ENCODE measurements at regions not wholly inside any gene's neighbourhood (a gene's known extent, or its start where the extent isn't known, plus 50 kb on each side); places are given as distances from the start of the nearest gene placed in this dataset.
"Not testable (repeated sequence)": the region's sequence is repeated elsewhere in the genome, so short reads cannot be mapped to it uniquely, and the experiment has no call there.

GRCh38 chrX:68994135-68994890 is 165.5 kb downstream of the EFNB1 start:
- no peak for DNase-seq

DNA sequence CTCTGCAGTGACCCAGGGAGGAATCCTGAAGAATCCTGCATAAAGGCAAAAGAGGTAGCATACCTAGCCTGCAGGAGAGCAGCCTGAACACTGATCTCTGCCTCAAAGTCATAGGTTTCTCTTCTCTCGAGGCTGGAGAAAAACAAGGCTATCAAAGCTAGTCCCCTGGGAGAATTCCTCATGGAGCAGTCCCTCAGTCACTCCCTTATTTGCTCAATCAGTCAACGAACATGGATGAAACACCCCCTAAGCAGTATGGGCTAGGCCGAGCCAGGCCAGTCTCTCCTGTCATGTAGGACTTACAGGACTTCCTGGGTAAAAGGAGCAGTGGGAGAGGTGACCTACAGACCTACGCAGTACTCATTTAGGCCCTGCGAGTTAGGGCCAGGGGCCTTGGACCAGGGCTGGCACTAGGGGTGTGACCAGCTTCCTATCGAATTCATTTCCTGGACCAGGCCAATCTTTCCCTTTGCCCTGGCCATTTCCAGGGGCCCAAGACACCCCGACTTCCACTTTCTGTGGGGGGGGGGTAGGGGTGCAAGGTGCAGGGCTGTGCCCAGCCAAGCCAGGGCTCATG is 164.1 kb downstream of the EFNB1 start:
- DNase-seq = no peak

GRCh38 chrX:68991691-68992345 is 163.0 kb downstream of the EFNB1 start:
- no peak for DNase-seq

- no peak for DNase-seq
Measured at GRCh38 chrX:68990948-68991347, 162.1 kb downstream of the EFNB1 start.

DNA sequence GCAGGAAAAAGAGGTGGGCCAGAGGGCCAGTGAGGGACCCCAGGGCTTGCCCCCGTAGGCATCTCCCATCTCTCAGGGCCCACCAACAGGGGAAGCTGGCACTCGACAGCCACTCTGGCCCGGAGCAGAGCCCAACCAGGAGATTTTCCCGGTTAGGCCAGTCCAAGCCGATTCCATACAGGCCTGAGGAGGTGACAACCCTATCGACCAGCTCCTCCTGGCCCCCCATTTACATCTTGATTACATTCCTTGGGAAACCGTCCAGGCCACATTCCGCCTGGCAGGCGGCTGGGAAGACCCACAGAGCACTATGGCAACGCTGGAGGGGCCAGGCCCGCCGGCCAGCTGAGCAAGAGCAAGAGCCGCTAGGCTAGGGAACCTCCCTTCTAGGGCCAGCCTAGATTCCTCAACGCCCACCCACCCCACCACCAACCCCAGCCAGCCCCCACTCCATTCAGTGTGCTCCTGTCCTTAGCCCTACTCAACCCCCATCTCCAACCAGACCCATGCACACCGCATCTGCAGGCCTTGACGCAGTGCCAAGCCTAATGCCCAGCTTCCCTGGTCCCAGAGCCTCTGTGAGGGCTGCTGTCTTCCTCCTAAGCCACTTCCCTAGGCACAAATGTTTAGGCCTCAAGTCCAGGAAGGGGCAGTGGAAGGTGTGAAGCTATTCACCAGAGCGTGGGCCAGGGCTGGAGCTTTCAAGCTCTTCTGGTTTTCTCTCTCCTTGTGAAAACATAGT is 161.2 kb downstream of the EFNB1 start:
- no peak for DNase-seq

DNA sequence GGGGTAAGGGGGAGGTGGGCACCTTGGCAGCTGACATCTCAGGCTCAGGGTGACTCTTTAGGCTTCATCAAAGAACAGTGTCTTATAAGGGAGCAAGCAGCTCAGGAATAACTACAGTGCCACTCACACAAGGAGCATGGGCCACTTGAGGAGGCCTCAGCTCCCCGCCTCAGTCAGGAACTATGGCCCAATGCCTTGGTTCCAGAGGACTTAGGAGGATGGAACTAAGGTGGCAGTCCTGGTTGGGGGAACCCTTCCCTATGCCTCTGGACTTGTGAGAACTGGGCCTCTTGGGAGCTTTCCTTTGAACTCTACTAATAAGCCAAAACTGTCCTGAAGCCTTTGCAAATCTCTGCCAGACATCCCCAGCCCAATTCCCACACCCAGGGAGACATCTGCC is 160.6 kb downstream of the EFNB1 start:
- no peak for DNase-seq

GRCh38 chrX:68988865-68989264 is 160.0 kb downstream of the EFNB1 start:
- DNase-seq = no peak

- no peak for DNase-seq
Measured at GRCh38 chrX:68985135-68985755, 156.4 kb downstream of the EFNB1 start.

- DNase-seq = no peak
Measured at GRCh38 chrX:68983004-68983857, 154.4 kb downstream of the EFNB1 start.

DNA sequence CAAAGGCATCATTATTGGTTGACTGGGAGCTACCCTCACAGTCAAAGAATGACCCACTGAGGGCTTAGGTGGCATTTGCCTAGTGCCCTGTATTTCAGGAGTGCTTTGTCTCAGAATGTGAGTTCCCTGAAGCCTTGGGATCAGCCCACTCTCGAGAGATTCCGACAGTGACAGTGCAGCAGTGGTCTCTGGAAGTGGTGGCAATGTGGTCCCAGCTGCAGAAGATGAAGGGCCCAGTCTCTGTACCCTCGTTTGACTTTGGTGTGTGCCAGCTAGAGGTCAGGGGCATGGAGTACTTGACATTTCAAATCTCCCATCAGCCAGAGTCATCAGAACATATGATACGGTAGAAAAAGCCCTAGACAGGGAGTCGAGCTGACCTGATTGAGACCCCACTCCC is 153.7 kb downstream of the EFNB1 start:
- DNase-seq = no peak

DNA sequence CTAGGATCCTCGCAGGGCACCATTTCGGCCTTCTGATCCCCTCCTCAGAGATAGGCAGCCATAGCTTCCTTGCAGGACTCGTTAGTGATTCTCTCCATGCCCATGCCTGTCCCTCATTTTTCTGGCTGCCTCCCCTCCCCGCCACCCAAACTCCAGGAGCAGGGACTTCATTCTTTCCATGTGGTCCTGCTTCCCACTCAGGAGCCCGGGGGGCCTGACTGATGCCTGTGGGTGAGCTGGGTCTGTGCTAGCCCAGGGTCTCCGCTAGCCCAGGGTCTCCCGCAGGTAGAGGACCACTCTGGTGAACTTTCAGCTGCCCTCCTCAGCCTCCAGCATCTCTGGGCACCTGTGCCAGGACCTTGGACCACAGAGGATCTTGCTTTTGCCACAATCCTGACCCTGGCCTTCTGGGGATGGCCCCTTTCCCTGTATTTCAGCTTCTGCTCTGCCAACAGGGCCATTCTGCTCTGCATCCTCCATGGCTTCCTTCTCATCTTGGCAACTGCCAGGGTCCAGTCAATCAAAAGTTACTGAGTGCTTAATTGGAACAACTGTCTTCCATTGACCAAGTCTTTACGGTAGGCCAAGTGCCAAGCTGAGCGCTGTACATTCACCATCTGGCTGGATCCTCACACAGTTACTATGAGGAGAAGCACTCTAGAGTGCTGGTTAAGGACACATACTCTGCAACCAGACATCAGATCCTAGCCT is 152.2 kb downstream of the EFNB1 start:
- no peak for DNase-seq

GRCh38 chrX:68978655-68979054 is 149.8 kb downstream of the EFNB1 start:
- DNase-seq = no peak

DNA sequence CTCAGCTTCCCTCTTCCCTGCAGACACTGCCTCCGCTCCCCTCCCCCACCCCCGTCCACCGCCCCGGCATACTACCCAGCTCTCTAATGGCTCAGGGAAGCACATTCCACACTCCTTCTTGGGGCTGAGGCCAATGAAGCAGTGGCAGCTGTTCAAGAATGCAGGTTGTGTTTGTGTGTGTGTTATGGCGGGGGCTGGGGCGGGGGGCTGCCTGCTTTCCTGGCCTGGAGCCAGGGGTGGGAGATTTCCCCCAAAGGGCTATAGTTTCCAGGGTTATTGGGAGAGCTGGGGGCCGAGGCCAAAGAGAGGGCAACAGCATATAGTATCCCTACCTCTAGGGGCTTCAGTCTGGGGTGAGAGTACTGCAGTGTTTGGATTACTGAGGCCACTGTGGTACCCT is 149.4 kb downstream of the EFNB1 start:
- no peak for DNase-seq

GRCh38 chrX:68953331-68953730 is 124.5 kb downstream of the EFNB1 start:
- DNase-seq = no peak

DNA sequence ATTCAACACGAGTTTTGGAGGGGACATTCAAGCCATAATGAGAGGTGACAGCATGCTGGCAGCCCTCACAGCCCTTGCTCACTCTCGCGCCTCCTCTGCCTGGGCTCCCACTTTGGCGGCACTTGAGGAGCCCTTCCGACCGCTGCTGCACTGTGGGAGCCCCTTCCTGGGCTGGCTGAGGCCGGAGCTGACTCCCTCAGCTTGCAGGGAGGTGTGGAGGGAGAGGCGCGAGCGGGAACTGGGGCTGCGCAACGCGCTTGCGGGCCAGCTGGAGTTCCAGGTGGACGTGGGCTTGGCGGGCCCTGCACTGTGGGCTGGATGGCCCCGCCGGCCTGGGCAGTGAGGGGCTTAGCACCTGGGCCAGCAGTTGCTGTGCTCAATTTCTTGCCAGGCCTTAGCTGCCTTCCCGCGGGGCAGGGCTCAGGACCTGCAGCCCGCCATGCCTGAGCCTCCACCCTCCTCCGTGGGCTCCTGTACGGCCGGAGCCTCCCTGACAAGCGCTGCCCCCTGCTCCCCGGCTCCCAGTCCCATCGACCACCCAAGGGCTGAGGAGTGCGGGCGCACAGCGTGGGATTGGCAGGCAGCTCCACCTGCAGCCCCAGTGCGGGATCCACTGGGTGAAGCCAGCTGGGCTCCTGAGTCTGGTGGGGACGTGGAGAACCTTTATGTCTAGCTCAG is 123.3 kb downstream of the EFNB1 start:
- not testable (repeated sequence) for DNase-seq

DNA sequence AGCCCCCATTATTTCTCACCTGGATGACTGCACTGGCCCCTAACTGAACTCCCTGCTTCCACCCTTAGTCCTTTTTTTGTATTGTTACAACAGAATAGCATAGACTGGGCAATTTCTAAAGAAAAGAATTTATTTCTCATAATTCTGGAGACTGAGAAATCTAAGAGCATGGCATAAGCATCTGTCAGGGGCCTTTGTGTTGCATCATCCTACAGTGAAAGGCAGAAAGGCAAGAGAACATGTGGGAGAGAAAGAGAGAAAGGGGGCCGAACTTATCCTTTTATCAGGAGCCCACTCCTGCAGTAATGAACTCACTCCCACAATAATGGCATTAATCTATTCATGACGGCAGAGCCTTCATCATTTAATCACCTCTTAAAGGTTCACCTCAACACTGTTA is 122.1 kb downstream of the EFNB1 start:
- DNase-seq = no peak

- DNase-seq = no peak
Measured at GRCh38 chrX:68947882-68948605, 119.2 kb downstream of the EFNB1 start.

DNA sequence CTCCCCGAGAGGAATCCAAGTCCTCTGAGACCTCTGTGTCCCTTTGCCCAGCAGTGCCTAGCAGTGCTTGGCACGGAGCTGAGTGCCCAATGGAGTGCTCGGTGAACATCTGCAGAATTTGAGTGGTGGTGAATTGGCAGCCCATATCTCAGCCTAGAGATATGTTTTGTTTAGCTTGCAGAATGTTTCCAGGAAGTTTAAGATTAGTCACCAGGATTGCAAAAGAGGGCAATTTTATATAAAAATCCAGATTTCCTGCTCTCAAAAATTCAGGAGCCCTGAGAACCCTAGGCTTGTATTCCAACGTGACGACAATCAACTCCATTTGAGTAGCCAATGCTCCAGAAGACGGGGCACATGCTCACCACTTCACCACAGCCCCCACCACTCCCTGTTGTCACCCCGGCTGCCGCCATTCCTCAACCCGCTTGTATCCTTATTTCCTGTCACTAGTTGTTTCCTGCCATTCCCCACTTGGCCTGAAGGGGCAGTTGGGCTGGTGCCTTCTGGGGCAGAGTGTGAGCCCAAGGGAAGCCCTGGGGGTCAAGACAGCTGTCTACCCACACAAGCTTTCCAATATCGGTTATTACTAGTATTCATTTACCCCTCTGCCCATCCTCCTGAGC is 116.9 kb downstream of the EFNB1 start:
- DNase-seq = no peak

DNA sequence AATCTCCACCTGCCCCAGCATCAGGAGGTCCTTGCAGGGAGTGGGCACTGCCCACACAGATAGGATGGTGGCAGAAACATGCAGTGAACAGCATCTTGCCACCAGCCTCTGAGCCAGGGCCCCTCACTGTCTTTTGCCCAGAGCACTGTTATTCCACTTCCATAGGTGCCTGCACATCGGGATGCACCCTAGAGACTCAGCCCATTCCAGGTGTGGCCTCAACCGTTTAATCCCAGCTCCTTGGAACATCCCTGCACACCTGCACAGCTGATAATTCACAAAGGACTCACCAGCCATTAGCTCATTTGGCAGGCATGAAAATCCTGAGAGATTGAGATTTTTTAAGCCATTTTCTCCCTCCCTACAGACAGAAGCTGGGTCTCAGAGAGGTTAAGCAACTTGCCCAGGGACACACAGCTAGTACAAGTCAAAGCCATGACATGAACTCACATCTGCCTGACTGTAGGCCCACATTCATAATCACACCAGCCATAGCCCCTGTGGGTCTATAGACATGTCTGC is 116.3 kb downstream of the EFNB1 start:
- no peak for DNase-seq

Measured in CD4-positive, alpha-beta T cell treated with Interleukin-15 for 1 hour (primary cell).